Dendritic cell treated with granulocyte-macrophage colony-stimulating factor and Interleukin-4, amounts not matched to agents 40 ng/mL and 50 ng/mL, for 4 days (primary cell): ENCODE measurements at regions not wholly inside any gene's neighbourhood (a gene's known extent, or its start where the extent isn't known, plus 50 kb on each side); places are given as distances from the start of the nearest gene placed in this dataset.

Experiments used
- H3K27ac Mint-ChIP-seq: one replicate; pipeline ENCODE4 v1.8.0; 2022; ENCODE audit warnings: mild to moderate bottlenecking, mixed read lengths
- H3K27me3 Mint-ChIP-seq: one replicate; pipeline ENCODE4 v1.8.0; 2022; ENCODE audit warnings: mild to moderate bottlenecking, mixed read lengths
- H3K36me3 Mint-ChIP-seq: one replicate; pipeline ENCODE4 v1.8.0; 2022; ENCODE audit warnings: low read depth, mixed read lengths
- H3K4me1 Mint-ChIP-seq: one replicate; pipeline ENCODE4 v1.8.0; 2022; ENCODE audit warnings: low read depth, mixed read lengths
- H3K4me3 Mint-ChIP-seq: one replicate; pipeline ENCODE4 v1.8.0; 2022; ENCODE audit warnings: mild to moderate bottlenecking, moderate library complexity, mixed read lengths
- H3K9me3 Mint-ChIP-seq: one replicate; pipeline ENCODE4 v1.8.0; 2022; ENCODE audit warnings: mixed read lengths
- intact Hi-C: fragments of 100-400 bp; cut with micrococcal nuclease; formaldehyde crosslinking; loops from one replicate; pipeline ENCODE4 v1.15.0; 2022

- Mint-ChIP-seq H3K27ac (no peak overlapping the region), H3K9me3 (no peaks in the 10 kb centered on the region), H3K36me3 (no peaks in the 10 kb centered on the region), H3K4me1 (no peaks in the 10 kb centered on the region), H3K27me3 (no peaks in the 10 kb centered on the region), H3K4me3 (no peak overlapping the region)
- intact Hi-C loops, result no loop called here
Measured at GRCh38 chr15:95125803-95126202, 894.4 kb downstream of the MCTP2 start.

DNA sequence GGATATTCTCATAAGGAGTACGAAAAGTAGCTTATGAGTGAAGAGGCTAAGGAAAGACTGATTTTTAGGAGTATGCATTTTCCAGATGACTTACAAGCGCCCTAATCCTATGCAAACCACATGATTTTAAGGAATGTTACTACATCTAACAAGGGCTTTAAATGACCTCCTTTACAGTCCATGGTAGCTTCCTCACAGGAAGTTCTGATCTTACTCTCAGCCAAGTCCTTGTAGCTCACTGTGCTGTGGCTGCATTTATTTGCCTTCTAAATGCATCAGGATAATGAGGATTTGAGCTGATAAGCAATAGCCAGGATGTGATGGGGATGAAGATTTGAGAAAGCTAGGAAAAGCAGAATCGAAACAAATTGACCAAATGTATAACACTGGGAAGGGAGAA lies 896.0 kb downstream of the MCTP2 start:
- Mint-ChIP-seq H3K4me3 (no peak overlapping the region), H3K9me3 (no peaks in the 10 kb centered on the region), H3K27me3 (no peaks in the 10 kb centered on the region), H3K27ac (no peak overlapping the region), H3K4me1 (no peaks in the 10 kb centered on the region), H3K36me3 (no peaks in the 10 kb centered on the region)
- intact Hi-C loops, result no loop called here

- Mint-ChIP-seq H3K4me3 (no peak overlapping the region), H3K27me3 (no peaks in the 10 kb centered on the region), H3K27ac (no peak overlapping the region), H3K36me3 (no peaks in the 10 kb centered on the region), H3K9me3 (no peaks in the 10 kb centered on the region), H3K4me1 (no peaks in the 10 kb centered on the region)
- intact Hi-C loops, result no loop called here
Measured at GRCh38 chr15:95129574-95129973, 898.2 kb downstream of the MCTP2 start.

DNA sequence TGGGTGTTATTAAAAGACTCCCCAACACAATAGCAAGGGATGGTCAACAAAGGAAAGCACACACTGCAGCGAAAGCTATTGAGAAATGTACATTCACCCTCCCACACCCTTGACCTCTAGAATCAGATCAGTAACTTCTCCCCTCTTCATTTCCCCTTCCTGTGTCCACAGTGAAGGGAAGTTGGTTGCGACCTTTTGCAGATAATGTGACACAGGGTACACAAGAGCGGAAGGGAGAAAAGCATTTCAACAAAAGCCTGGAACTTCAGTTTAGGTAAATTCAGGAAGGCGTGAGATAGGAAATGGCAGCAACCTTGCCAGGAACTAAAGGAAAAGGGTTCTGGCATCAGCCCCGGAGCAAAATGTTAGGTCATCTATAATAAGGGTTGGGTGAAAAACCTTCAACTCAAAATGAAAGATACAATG lies 899.8 kb downstream of the MCTP2 start:
- Mint-ChIP-seq H3K27ac (no peak overlapping the region), H3K27me3 (no peaks in the 10 kb centered on the region), H3K9me3 (no peaks in the 10 kb centered on the region), H3K36me3 (no peaks in the 10 kb centered on the region), H3K4me1 (no peaks in the 10 kb centered on the region), H3K4me3 (no peak overlapping the region)
- intact Hi-C loops, result no loop called here

- no peak overlapping the region for H3K27ac Mint-ChIP-seq
- intact Hi-C loops, result no loop called here
- H3K36me3 Mint-ChIP-seq, result no peaks in the 10 kb centered on the region
- H3K4me1 Mint-ChIP-seq, result no peaks in the 10 kb centered on the region
- no peak overlapping the region for H3K4me3 Mint-ChIP-seq
- no peaks in the 10 kb centered on the region for H3K27me3 Mint-ChIP-seq
- no peaks in the 10 kb centered on the region for H3K9me3 Mint-ChIP-seq
Measured at GRCh38 chr15:95132774-95133173, 901.4 kb downstream of the MCTP2 start.

DNA sequence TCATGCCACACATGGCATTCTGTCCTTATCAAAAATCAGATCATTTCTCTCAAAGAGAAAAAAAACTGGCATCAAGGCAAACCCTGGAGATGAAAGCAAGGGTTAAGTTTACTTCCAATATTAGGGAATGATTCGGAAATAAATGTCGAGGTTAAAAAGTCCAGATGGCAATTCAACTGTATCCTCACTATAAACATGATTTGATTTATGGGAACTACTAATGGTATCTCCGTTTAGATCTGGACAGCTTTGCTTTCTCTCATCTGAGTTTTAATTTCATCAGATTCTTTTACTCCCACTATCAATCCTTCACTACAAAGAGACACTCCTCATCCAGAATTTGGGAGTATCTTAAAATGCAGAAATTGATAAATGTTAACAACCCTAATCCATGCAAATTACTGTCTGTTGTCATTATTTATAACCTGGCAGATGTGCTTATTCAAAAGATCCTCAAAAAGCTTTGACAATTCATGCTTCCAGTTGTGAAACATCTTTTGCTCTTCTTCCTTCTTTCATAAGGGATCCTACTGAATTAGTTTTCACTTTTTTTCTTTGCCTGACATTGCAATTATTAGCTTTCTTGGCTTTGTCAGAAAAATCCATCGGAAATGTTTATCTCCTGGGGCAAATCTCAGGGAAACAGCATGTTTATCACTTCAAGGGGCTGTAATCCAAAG lies 903.2 kb downstream of the MCTP2 start:
- Mint-ChIP-seq H3K4me3 (no peak overlapping the region), H3K36me3 (no peaks in the 10 kb centered on the region), H3K9me3 (no peaks in the 10 kb centered on the region), H3K4me1 (no peaks in the 10 kb centered on the region), H3K27ac (no peak overlapping the region), H3K27me3 (no peaks in the 10 kb centered on the region)
- intact Hi-C loops, result no loop called here

- H3K4me1 Mint-ChIP-seq, result no peaks in the 10 kb centered on the region
Measured at GRCh38 chr15:95138604-95139270, 907.4 kb downstream of the MCTP2 start.

DNA sequence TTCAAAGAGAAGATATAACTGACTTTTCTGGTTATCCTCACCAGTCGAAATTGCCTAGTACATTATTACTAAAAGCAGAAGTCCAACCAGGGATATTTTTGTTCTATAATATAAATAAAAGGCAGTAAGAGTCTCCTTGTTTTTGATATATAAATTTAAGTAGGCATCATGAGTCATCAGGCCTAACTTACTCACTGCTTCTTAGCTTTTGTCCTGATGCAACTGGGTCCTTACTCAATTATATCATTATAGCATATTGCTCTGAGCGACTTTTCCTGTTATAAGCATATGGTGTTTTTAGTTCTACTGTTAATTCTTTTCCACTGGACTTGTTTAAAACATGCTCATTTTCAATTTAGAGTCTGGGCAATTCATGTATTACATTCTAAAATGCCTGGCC lies 910.1 kb downstream of the MCTP2 start:
- intact Hi-C loops, result no loop called here
- Mint-ChIP-seq H3K9me3 (no peaks in the 10 kb centered on the region), H3K27me3 (no peaks in the 10 kb centered on the region), H3K36me3 (no peaks in the 10 kb centered on the region), H3K4me3 (no peak overlapping the region), H3K27ac (no peak overlapping the region), H3K4me1 (no peaks in the 10 kb centered on the region)

More at GRCh38 chr15:95138604-95139270, 907.4 kb downstream of the MCTP2 start:
- Mint-ChIP-seq H3K36me3 (no peaks in the 10 kb centered on the region), H3K9me3 (no peaks in the 10 kb centered on the region), H3K27me3 (no peaks in the 10 kb centered on the region), H3K4me3 (no peak overlapping the region), H3K27ac (no peak overlapping the region)
- intact Hi-C loops, result no loop called here

GRCh38 chr15:95142531-95142930 lies 911.2 kb downstream of the MCTP2 start:
- Mint-ChIP-seq H3K27ac (no peak overlapping the region), H3K36me3 (no peaks in the 10 kb centered on the region), H3K4me3 (no peak overlapping the region), H3K4me1 (no peaks in the 10 kb centered on the region), H3K9me3 (no peaks in the 10 kb centered on the region), H3K27me3 (no peaks in the 10 kb centered on the region)
- intact Hi-C loops, result no loop called here

DNA sequence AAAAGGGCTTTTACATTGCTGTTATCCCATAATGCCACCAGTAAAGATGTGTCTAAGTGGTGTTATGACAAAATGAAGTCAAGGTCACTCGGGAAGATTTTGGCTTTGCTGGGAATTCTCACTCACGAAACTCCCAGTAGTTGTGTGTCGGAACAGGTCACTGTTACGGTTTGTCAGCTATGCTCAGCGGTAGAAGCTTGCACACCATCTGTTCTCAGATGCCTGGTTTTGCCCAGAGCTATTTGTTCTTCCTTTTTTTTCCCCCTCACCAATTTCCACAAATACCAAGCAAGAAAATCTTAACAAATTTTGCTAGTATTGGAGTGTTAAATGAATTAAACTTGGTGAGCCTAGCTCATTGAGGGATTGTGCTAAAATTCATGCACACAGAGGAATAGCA lies 915.1 kb downstream of the MCTP2 start:
- Mint-ChIP-seq H3K4me1 (no peaks in the 10 kb centered on the region), H3K9me3 (peaks cover 8% of the 10 kb centered on the region), H3K27ac (no peak overlapping the region), H3K27me3 (no peaks in the 10 kb centered on the region), H3K4me3 (no peak overlapping the region), H3K36me3 (no peaks in the 10 kb centered on the region)
- intact Hi-C loops, result no loop called here

DNA sequence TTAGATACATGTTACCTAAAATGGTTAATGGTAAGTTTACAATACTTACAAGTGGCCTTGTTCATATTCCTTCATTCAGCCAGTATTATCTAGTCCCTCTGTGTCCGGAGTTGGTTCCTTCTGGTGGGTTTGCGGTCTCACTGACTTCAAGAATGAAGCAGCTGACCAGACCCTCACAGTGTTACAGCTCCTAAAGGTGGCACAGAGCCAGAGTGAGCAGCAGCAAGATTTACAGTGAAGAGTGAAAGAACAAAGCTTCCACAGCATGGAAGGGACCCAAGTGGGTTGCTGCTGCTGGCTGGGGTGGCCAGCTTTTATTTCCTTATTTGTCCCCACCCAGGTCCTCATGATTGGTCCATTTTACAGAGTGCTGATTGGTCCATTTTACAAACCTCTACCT lies 916.8 kb downstream of the MCTP2 start:
- Mint-ChIP-seq H3K4me1 (no peaks in the 10 kb centered on the region), H3K36me3 (no peaks in the 10 kb centered on the region), H3K4me3 (no peak overlapping the region), H3K9me3 (peaks cover 14% of the 10 kb centered on the region), H3K27me3 (no peaks in the 10 kb centered on the region), H3K27ac (no peak overlapping the region)
- intact Hi-C loops, result no loop called here

DNA sequence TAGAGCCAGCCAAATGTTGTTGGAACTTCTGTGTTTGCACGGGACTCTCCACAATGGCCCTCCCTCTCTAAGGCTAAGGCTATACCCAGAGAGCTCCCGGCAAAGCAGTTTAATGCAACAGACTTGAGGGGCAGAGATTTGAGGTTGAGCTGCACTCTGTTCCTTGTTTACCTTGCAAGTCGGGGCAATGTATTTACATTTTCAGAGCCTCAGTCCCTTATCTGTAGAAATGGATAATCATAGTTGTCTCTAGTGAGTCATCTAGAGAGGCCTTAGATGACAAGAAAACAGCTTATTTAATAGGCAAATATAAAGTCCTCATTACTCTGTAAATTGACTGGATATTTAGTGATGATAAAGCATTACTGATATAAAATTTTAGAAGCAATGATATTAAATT lies 917.7 kb downstream of the MCTP2 start:
- Mint-ChIP-seq H3K27me3 (no peaks in the 10 kb centered on the region), H3K27ac (no peak overlapping the region), H3K4me1 (no peaks in the 10 kb centered on the region), H3K36me3 (no peaks in the 10 kb centered on the region), H3K4me3 (no peak overlapping the region), H3K9me3 (peaks cover 22% of the 10 kb centered on the region)
- intact Hi-C loops, result no loop called here

- Mint-ChIP-seq H3K27ac (no peak overlapping the region), H3K4me3 (no peak overlapping the region), H3K4me1 (no peaks in the 10 kb centered on the region), H3K9me3 (peaks cover 25% of the 10 kb centered on the region), H3K36me3 (no peaks in the 10 kb centered on the region), H3K27me3 (no peaks in the 10 kb centered on the region)
- intact Hi-C loops, result no loop called here
Measured at GRCh38 chr15:95149771-95150170, 918.4 kb downstream of the MCTP2 start.

DNA sequence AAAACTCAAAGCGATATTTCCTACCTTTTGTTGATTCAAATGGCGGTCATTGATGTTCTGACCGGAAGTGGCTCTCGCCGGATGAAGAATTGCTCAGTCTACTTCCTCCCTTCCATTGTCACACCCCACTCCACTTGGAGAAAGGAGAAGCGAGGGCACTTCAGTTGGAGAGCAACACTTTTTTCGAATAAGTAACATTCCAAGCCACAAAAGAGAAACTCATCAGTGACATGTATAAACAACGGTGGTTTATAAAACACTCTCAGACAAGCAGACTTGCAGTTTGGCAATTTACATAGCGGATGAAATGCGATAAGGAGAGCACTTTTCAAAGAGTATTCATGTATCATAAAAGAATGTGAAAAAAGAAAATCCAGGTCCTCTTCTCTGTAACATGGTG lies 919.1 kb downstream of the MCTP2 start:
- intact Hi-C loops, result no loop called here
- H3K36me3 Mint-ChIP-seq, result no peaks in the 10 kb centered on the region
- H3K27me3 Mint-ChIP-seq, result no peaks in the 10 kb centered on the region
- no peak overlapping the region for H3K4me3 Mint-ChIP-seq
- peaks cover 25% of the 10 kb centered on the region for H3K9me3 Mint-ChIP-seq
- H3K27ac Mint-ChIP-seq, result no peak overlapping the region
- H3K4me1 Mint-ChIP-seq, result no peaks in the 10 kb centered on the region

DNA sequence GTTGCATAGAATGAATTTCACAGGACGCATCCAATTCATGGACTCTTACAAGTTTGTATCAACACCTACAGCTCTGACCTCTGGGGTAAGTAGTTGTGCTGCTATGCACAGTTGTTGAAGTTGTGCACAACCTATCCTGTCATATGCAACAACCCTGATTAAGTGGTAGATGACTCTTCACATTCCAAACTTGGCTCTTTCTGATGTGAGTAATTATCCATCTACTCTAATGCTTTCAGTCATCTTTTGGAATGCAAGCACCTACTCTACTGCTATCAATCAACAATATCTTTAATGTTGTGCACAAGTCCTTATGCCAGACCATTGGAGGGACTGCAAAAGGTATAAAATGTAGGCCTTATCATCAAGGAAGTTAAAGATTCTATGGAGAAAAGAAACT lies 921.4 kb downstream of the MCTP2 start:
- intact Hi-C loops, result no loop called here
- Mint-ChIP-seq H3K4me1 (no peaks in the 10 kb centered on the region), H3K27me3 (no peaks in the 10 kb centered on the region), H3K4me3 (no peak overlapping the region), H3K9me3 (peaks cover 25% of the 10 kb centered on the region), H3K36me3 (no peaks in the 10 kb centered on the region), H3K27ac (no peak overlapping the region)
